MCF 10A (cell line): ENCODE measurements at regions not wholly inside any gene's neighbourhood (a gene's known extent, or its start where the extent isn't known, plus 50 kb on each side); places are given as distances from the start of the nearest gene placed in this dataset.

ENCODE experiments used
- BruUV-seq: library from RNA; stranded (reverse); fragments of 400-500 nt; replicated peaks from 2 replicates; lab custom pipeline; 2021; lab: Mats Ljungman, UMichigan
- CTCF ChIA-PET: fragments of 300-600 bp; sonication (Branson Sonifier 250); formaldehyde crosslinking; extraction: SDS; loops from one replicate; lab custom pipeline; 2021; ENCODE audit warnings: antibody characterized with exemption, inconsistent platforms; lab: Yijun Ruan, JAX
- POLR2A ChIA-PET: fragments of 300-600, 350-650 bp; sonication (Branson Sonifier 250); formaldehyde crosslinking; extraction: SDS; loops from one replicate; lab custom pipeline; 2020; ENCODE audit warnings: antibody characterized with exemption, inconsistent platforms; lab: Yijun Ruan, JAX
- DNase-seq: peaks from one replicate; pipeline ENCODE4 v3.0.0-alpha.2; 2018; ENCODE audit not compliant: unreplicated experiment
- H3K27ac Mint-ChIP-seq: one replicate; pipeline ENCODE4 v1.8.0; 2022; ENCODE audit warnings: mild to moderate bottlenecking, low read depth, mixed read lengths; ENCODE audit not compliant: unreplicated experiment
- H3K27me3 Mint-ChIP-seq: one replicate; pipeline ENCODE4 v1.8.0; 2022; ENCODE audit warnings: mixed read lengths; ENCODE audit not compliant: insufficient read depth, unreplicated experiment
- H3K36me3 Mint-ChIP-seq: one replicate; pipeline ENCODE4 v1.8.0; 2022; ENCODE audit warnings: mild to moderate bottlenecking, moderate library complexity, mixed read lengths; ENCODE audit not compliant: insufficient read depth, unreplicated experiment
- H3K4me1 Mint-ChIP-seq: one replicate; pipeline ENCODE4 v1.8.0; 2022; ENCODE audit warnings: mixed read lengths; ENCODE audit not compliant: insufficient read depth, unreplicated experiment
- H3K4me3 Mint-ChIP-seq: one replicate; pipeline ENCODE4 v1.8.0; 2022; ENCODE audit warnings: mild to moderate bottlenecking, moderate library complexity, mixed read lengths; ENCODE audit not compliant: unreplicated experiment
- H3K9me3 Mint-ChIP-seq: one replicate; pipeline ENCODE4 v1.8.0; 2022; ENCODE audit warnings: mixed read lengths; ENCODE audit not compliant: unreplicated experiment
- CTCF ChIP-seq: fragments of 200-600 bp; IDR thresholded peaks from one replicate; pipeline ENCODE4 v1.8.0; 2022; ENCODE audit warnings: antibody characterized with exemption, mild to moderate bottlenecking; ENCODE audit not compliant: unreplicated experiment
- intact Hi-C: fragments of 100-400 bp; cut with micrococcal nuclease; formaldehyde crosslinking; loops from 2 replicates; pipeline ENCODE4 v1.14.1; 2022

GRCh38 chr6:90939906-90940305, 353.0 kb upstream of the MAP3K7 start:
- Mint-ChIP-seq H3K36me3 (no peaks in the 10 kb centered on the region), H3K27me3 (no peaks in the 10 kb centered on the region), H3K9me3 (no peaks in the 10 kb centered on the region), H3K4me3 (no peak overlapping the region), H3K4me1 (peaks cover 6% of the 10 kb centered on the region), H3K27ac (no peak overlapping the region)
- POLR2A ChIA-PET, result interaction anchor here (1.1 kb wide), 1 partner anchor 54 kb away, joined by 3 read pairs; no protein-coding TSS in a partner anchor
- intact Hi-C loops, result loop anchor here (5.0 kb wide), 1 partner anchor 93 kb away; no protein-coding TSS in a partner anchor
- BruUV-seq, result no TSS peak
- no peak for DNase-seq
- no peak for TF ChIP-seq CTCF
- CTCF ChIA-PET, result interaction anchor here (0.6 to 3.2 kb wide), 25 partner anchors 9 to 1724 kb away, joined by 3 to 34 read pairs (median 6); no protein-coding TSS in a partner anchor

GRCh38 chr6:90938122-90938521, 351.2 kb upstream of the MAP3K7 start:
- ChIA-PET POLR2A (interaction anchor here (0.6 kb wide), 1 partner anchor 139 kb away, joined by 3 read pairs; no protein-coding TSS in a partner anchor), CTCF (interaction anchor here (0.6 to 0.9 kb wide), 5 partner anchors 9 to 930 kb away, joined by 3 to 4 read pairs (median 3); no protein-coding TSS in a partner anchor)
- Mint-ChIP-seq H3K27me3 (no peaks in the 10 kb centered on the region), H3K9me3 (no peaks in the 10 kb centered on the region), H3K4me3 (no peak overlapping the region), H3K27ac (no peak overlapping the region), H3K4me1 (peaks cover 6% of the 10 kb centered on the region), H3K36me3 (no peaks in the 10 kb centered on the region)
- intact Hi-C loops, result no loop called here
- BruUV-seq, result no TSS peak
- peak; percentile 4 for DNase-seq
- TF ChIP-seq CTCF, result no peak

- BruUV-seq, result no TSS peak
- H3K27ac Mint-ChIP-seq, result no peak overlapping the region
- no peak overlapping the region for H3K4me3 Mint-ChIP-seq
- no peak for DNase-seq
- no peaks in the 10 kb centered on the region for H3K36me3 Mint-ChIP-seq
- H3K9me3 Mint-ChIP-seq, result no peaks in the 10 kb centered on the region
- ChIA-PET POLR2A (no interaction called here), CTCF (interaction anchor here (0.6 to 0.7 kb wide), 2 partner anchors 381 to 1467 kb away, joined by 3 read pairs; no protein-coding TSS in a partner anchor)
- no peak for TF ChIP-seq CTCF
- peaks cover 18% of the 10 kb centered on the region for H3K27me3 Mint-ChIP-seq
- intact Hi-C loops, result no loop called here
- peaks cover 6% of the 10 kb centered on the region for H3K4me1 Mint-ChIP-seq
Measured at GRCh38 chr6:90936286-90936685, 349.4 kb upstream of the MAP3K7 start.

GRCh38 chr6:90934966-90935365, 348.1 kb upstream of the MAP3K7 start:
- no peak overlapping the region for H3K4me3 Mint-ChIP-seq
- ChIA-PET CTCF (interaction anchor here (1.1 kb wide), 1 partner anchor 10 kb away, joined by 3 read pairs; no protein-coding TSS in a partner anchor), POLR2A (interaction anchor here (0.7 kb wide), 2 partner anchors 435 to 967 kb away, joined by 3 read pairs; no protein-coding TSS in a partner anchor)
- peaks cover 29% of the 10 kb centered on the region for H3K27me3 Mint-ChIP-seq
- BruUV-seq, result no TSS peak
- H3K4me1 Mint-ChIP-seq, result no peaks in the 10 kb centered on the region
- no peaks in the 10 kb centered on the region for H3K9me3 Mint-ChIP-seq
- H3K36me3 Mint-ChIP-seq, result no peaks in the 10 kb centered on the region
- no peak for TF ChIP-seq CTCF
- H3K27ac Mint-ChIP-seq, result no peak overlapping the region
- no peak for DNase-seq
- intact Hi-C loops, result no loop called here
